Lung (tissue), 11 donors: ENCODE measurements at regions not wholly inside any gene's neighbourhood (a gene's known extent, or its start where the extent isn't known, plus 50 kb on each side); places are given as distances from the start of the nearest gene placed in this dataset.
A peak's percentile ranks its signal among the peaks of the same experiment; 100 is the strongest.

Source experiments
- ATAC-seq: fragments of 200-7000 bp; cut with Tn5 transposase; one replicate; pipeline ENCODE4 v1.9.1; 2020; ENCODE audit warnings: moderate number of reproducible peaks; ENCODE audit not compliant: insufficient read depth, low FRiP score
- DNase-seq, 3 donors: peaks; one replicate each; pipeline ENCODE4 v3.0.0-alpha.2; 2013 to 2017
- H3K27ac ChIP-seq, 2 donors: one replicate each; pipeline ENCODE4 v1.5.1; 2013; ENCODE audit warnings: mild to moderate bottlenecking in 2 of 2, moderate library complexity in 2 of 2, control low read depth in 1 of 2, inconsistent platforms in 1 of 2, low read depth in 1 of 2, low read length in 1 of 2
- H3K27me3 ChIP-seq, 3 donors: one replicate each; pipeline ENCODE4 v1.5.1; 2013; ENCODE audit warnings: low read length in 2 of 3; ENCODE audit not compliant: control insufficient read depth in 3 of 3, insufficient read depth in 3 of 3
- H3K36me3 ChIP-seq, 4 donors: one replicate each; pipeline ENCODE4 v1.5.1; 2013; ENCODE audit warnings: low read length in 4 of 4, mild to moderate bottlenecking in 1 of 4, moderate library complexity in 1 of 4; ENCODE audit not compliant: control insufficient read depth in 4 of 4, insufficient read depth in 4 of 4
- H3K4me1 ChIP-seq, 5 donors: one replicate each; pipeline ENCODE4 v1.5.1; 2013; ENCODE audit warnings: low read length in 5 of 5, mild to moderate bottlenecking in 2 of 5, moderate library complexity in 1 of 5; ENCODE audit not compliant: control insufficient read depth in 5 of 5, insufficient read depth in 5 of 5
- H3K4me3 ChIP-seq: one replicate; pipeline ENCODE4 v1.5.1; 2013; ENCODE audit warnings: mild to moderate bottlenecking, control low read depth, moderate library complexity
- H3K9ac ChIP-seq, 2 donors: one replicate each; pipeline ENCODE4 v1.5.1; 2013; ENCODE audit warnings: low read length in 2 of 2, control low read depth in 1 of 2; ENCODE audit not compliant: insufficient read depth in 1 of 2
- H3K9me3 ChIP-seq, 4 donors: one replicate each; pipeline ENCODE4 v1.5.1; 2013; ENCODE audit warnings: low read length in 3 of 4, mild to moderate bottlenecking in 1 of 4, moderate library complexity in 1 of 4; ENCODE audit not compliant: control insufficient read depth in 4 of 4, insufficient read depth in 3 of 4
- CTCF ChIP-seq: IDR thresholded peaks from 2 replicates; pipeline ENCODE4 v1.5.1; 2012; ENCODE audit warnings: mild to moderate bottlenecking; ENCODE audit errors: control extremely low read depth, extremely low read depth
- WGBS, 2 donors: extraction: QIAGEN DNeasy Blood & Tissue Kit; methylation state at CpG; one replicate each; pipeline ENCODE4 v1.1.7; 2013; 5-methylcytosine and 5-hydroxymethylcytosine counted together
- donor health status: control.
- donor health status: control.
- donor health status: Bipolar disorder and iron deficiency.
- donor health status: healthy.
- donor health status: DM: yes; HTN: yes; CAD: no.

GRCh38 chr2:185607945-185608344 lies 130.7 kb upstream of the FSIP2 start:
- Histone ChIP-seq H3K4me3 (no peak overlapping the region), H3K9me3 (no peaks in the 10 kb centered on the region), H3K4me1 (no peaks in the 10 kb centered on the region), H3K9ac (no peak overlapping the region), H3K36me3 (no peaks in the 10 kb centered on the region), H3K27ac (no peak overlapping the region), H3K27me3 (no peaks in the 10 kb centered on the region)
- ATAC-seq (no peak), DNase-seq (no peak)
- no peak for TF ChIP-seq CTCF
- WGBS, 2 donors, result 74 to 80% methylated on average over 1 of the region's 1 CpG

- no peak for TF ChIP-seq CTCF
- Histone ChIP-seq H3K9ac (no peak overlapping the region), H3K36me3 (no peaks in the 10 kb centered on the region), H3K27me3 (no peaks in the 10 kb centered on the region), H3K9me3 (no peaks in the 10 kb centered on the region), H3K27ac (no peak overlapping the region), H3K4me3 (no peak overlapping the region), H3K4me1 (no peaks in the 10 kb centered on the region)
- WGBS, 2 donors, result 69 to 72% methylated on average over 3 of the region's 3 CpGs
- DNase-seq (peak in 2 of 3 donors; percentile 7 to 16), ATAC-seq (no peak)
Measured at GRCh38 chr2:185608799-185609198, 129.8 kb upstream of the FSIP2 start.

GRCh38 chr2:185610301-185610700 lies 128.3 kb upstream of the FSIP2 start:
- no peaks in the 10 kb centered on the region for H3K9me3 ChIP-seq
- no peak overlapping the region for H3K27ac ChIP-seq
- H3K9ac ChIP-seq, result no peak overlapping the region
- no peaks in the 10 kb centered on the region for H3K27me3 ChIP-seq
- no peaks in the 10 kb centered on the region for H3K36me3 ChIP-seq
- no peak for TF ChIP-seq CTCF
- no peak for DNase-seq
- ATAC-seq, result no peak
- 70 to 82% methylated on average over 1 of the region's 1 CpG for WGBS, 2 donors
- H3K4me1 ChIP-seq, result no peaks in the 10 kb centered on the region
- no peak overlapping the region for H3K4me3 ChIP-seq

GRCh38 chr2:185618625-185619024 lies 120.0 kb upstream of the FSIP2 start:
- no peak overlapping the region for H3K9ac ChIP-seq
- no peak overlapping the region for H3K27ac ChIP-seq
- no peaks in the 10 kb centered on the region for H3K4me1 ChIP-seq
- no peak overlapping the region for H3K4me3 ChIP-seq
- 34 to 55% methylated on average over 1 of the region's 1 CpG for WGBS, 2 donors
- no peaks in the 10 kb centered on the region for H3K27me3 ChIP-seq
- ATAC-seq (no peak), DNase-seq (no peak)
- no peak for TF ChIP-seq CTCF
- H3K9me3 ChIP-seq, result peaks cover 0 to 2% (median 0%) of the 10 kb centered on the region in 4 donors
- H3K36me3 ChIP-seq, result no peaks in the 10 kb centered on the region
